Progenitor cell of endocrine pancreas (in vitro differentiated cells): ENCODE measurements at regions not wholly inside any gene's neighbourhood (a gene's known extent, or its start where the extent isn't known, plus 50 kb on each side); places are given as distances from the start of the nearest gene placed in this dataset.

ENCODE experiments used
- DNase-seq: peaks from one replicate; pipeline ENCODE4 v3.0.0; 2021; ENCODE audit warnings: low spot score; ENCODE audit not compliant: unreplicated experiment
- H3K27ac Mint-ChIP-seq: 2 replicates; pipeline ENCODE4 v1.8.0; 2021; ENCODE audit warnings: mild to moderate bottlenecking, moderate library complexity, mixed read lengths
- H3K27me3 Mint-ChIP-seq: 2 replicates; pipeline ENCODE4 v1.8.0; 2021; ENCODE audit warnings: mixed read lengths
- H3K36me3 Mint-ChIP-seq: 2 replicates; pipeline ENCODE4 v1.8.0; 2022; ENCODE audit warnings: mixed read lengths; ENCODE audit not compliant: insufficient read depth
- H3K4me1 Mint-ChIP-seq: 2 replicates; pipeline ENCODE4 v1.8.0; 2021; ENCODE audit warnings: low read depth, mixed read lengths
- H3K4me3 Mint-ChIP-seq: 2 replicates; pipeline ENCODE4 v1.8.0; 2021; ENCODE audit warnings: low read depth, mild to moderate bottlenecking, moderate library complexity, mixed read lengths
- H3K9me3 Mint-ChIP-seq: 2 replicates; pipeline ENCODE4 v1.8.0; 2021; ENCODE audit warnings: low read depth, mixed read lengths
- CTCF ChIP-seq: fragments of 200-600 bp; sonication (generic); IDR thresholded peaks from one replicate; pipeline ENCODE4 v1.5.0; 2021; ENCODE audit warnings: antibody characterized with exemption, mild to moderate bottlenecking; ENCODE audit not compliant: unreplicated experiment

GRCh38 chr5:135087950-135088349, 53.9 kb upstream of the PITX1 start:
- Mint-ChIP-seq H3K27ac (no peak overlapping the region), H3K27me3 (peaks cover 13% of the 10 kb centered on the region), H3K36me3 (no peaks in the 10 kb centered on the region), H3K4me1 (no peaks in the 10 kb centered on the region), H3K9me3 (no peaks in the 10 kb centered on the region), H3K4me3 (no peak overlapping the region)
- no peak for TF ChIP-seq CTCF
- DNase-seq: no peak

- Mint-ChIP-seq H3K4me3 (no peak overlapping the region), H3K27ac (no peak overlapping the region), H3K4me1 (no peaks in the 10 kb centered on the region), H3K27me3 (peaks cover 13% of the 10 kb centered on the region), H3K9me3 (peaks cover 12% of the 10 kb centered on the region), H3K36me3 (peaks cover 2% of the 10 kb centered on the region)
- no peak for TF ChIP-seq CTCF
- no peak for DNase-seq
These were observed 52.1 kb upstream of the PITX1 start for GRCh38 chr5:135085936-135086725.

GRCh38 chr5:135085133-135085935, 51.3 kb upstream of the PITX1 start:
- Mint-ChIP-seq H3K36me3 (peaks cover 2% of the 10 kb centered on the region), H3K9me3 (peaks cover 16% of the 10 kb centered on the region), H3K27ac (no peak overlapping the region), H3K4me3 (no peak overlapping the region), H3K27me3 (peaks cover 11% of the 10 kb centered on the region), H3K4me1 (no peaks in the 10 kb centered on the region)
- DNase-seq: no peak
- TF ChIP-seq CTCF: no peak
